SK-MEL-5 (cell line): ENCODE measurements at regions not wholly inside any gene's neighbourhood (a gene's known extent, or its start where the extent isn't known, plus 50 kb on each side); places are given as distances from the start of the nearest gene placed in this dataset.
"Not testable (repeated sequence)": the region's sequence is repeated elsewhere in the genome, so short reads cannot be mapped to it uniquely, and the experiment has no call there.

ENCODE experiments used
- DNase-seq: peaks from one replicate; pipeline ENCODE4 v3.0.0-alpha.2; 2016; ENCODE audit warnings: low read depth, low spot score
- in situ Hi-C: cut with HindIII; loops from 2 replicates; pipeline ENCODE4 v1.10.0; 2016; ENCODE audit warnings: low sequenced_read_pairs, high pct_unique_total_duplicates, low pct_unique_long_range_greater_than_20kb

- no peak for DNase-seq
- in situ Hi-C loops, result no loop called here
Measured at GRCh38 chr15:69606144-69606543, 153.5 kb downstream of the RPLP1 start.

DNA sequence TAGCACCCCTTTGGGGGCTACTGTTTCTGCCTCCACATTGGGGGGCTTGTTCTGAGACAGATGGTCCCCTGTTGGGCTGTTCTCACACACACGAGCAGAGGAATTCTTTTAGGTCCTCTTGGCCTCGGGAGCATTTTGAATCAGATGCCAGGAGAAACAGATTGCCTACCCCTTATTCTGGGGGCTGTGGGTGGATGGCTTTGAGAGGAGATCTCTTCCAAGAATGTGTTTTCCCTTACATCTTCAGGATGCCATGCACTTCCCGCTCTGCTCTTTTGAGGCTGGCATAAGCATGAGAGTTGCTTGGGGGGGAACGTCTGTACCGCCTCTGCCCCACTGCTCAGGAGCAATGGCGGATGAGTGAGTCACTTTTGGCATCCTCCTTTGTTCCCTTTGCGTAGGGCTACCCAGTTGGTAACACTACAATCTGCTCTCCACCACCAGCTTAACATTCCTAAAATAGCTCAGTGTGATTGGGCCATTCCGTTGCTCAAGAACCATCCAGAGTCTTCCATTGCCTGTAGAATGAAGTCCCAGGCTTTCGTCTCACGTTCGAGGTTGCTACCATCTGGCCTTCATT, 154.4 kb downstream of the RPLP1 start:
- no peak for DNase-seq
- in situ Hi-C loops, result no loop called here

DNA sequence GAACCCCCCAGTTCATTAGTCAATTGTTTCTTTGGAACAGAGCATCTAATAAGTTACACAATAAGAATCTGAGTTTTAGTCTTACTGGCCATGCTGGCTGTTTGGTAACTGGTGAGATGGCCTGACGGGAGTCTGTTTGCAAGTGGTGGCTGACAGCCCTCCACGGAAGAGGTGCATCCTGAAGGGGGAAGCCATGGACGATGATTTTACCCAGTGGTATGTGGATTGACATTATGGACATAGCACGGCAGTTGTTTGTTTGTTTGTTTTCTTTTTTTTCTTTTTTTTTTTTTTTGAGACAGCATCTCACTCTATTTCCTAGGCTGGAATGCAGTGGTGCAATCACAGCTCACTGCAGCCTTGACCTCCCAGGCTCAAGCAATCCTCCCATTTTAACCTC, 156.0 kb downstream of the RPLP1 start:
- in situ Hi-C loops, result no loop called here
- DNase-seq, result no peak

DNA sequence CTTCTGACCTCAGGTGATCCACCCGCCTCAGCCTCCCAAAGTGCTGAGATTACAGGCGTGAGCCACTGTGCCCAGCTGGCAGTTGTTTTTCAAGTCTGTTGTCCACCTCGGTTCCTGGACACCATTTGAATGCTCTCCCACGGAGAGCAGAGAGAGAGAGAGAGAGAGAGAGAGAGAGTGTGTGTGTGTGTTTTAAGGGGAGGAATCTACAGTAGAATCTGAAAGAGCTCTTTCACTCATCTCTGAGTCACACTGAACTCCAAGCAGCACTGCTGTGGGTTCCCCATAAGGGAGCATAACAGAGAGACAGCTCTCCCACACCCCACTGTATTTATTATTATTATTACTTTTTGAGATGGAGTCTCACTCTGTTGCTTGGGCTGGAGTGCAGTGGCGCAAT, 156.6 kb downstream of the RPLP1 start:
- in situ Hi-C loops, result no loop called here
- peak; percentile 15 for DNase-seq

DNA sequence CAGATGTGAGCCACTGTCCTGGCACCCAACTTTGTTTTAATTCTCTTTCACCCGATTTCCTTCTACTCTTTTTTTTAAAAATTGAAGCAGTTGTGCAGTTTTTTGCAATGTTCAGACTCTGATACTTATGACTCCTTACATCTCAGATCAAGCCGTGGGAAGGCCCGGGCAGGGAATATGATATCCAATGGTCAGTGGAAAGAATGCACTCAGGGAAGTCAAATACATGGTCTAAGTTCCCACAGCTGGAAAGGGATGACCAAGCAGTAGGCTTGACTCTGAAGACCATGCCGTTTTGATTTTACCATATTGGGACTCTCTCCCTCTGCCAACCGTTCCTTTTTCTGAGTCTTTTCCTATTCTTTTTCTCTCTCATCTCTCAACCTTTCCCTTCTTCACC, 157.2 kb downstream of the RPLP1 start:
- in situ Hi-C loops, result no loop called here
- DNase-seq, result no peak

DNA sequence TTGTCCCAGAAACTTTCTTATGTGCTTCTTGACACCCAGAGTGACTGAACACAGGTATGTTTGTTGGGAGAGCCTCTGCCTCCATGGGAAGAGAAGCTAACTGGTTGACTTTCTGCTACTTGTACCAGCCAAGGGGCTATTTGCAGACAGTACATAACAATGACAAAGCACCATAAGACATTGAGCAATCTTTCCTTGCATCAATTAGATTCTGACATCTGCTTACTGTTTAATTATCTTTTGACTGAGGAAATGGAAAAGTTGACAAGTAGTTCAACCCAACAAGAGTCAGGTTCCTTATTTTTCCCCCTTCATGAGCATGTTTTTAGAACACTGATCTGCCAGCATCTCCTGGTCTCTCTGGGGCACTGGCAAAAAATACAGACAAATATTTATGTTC, 157.7 kb downstream of the RPLP1 start:
- DNase-seq, result no peak
- in situ Hi-C loops, result no loop called here

DNA sequence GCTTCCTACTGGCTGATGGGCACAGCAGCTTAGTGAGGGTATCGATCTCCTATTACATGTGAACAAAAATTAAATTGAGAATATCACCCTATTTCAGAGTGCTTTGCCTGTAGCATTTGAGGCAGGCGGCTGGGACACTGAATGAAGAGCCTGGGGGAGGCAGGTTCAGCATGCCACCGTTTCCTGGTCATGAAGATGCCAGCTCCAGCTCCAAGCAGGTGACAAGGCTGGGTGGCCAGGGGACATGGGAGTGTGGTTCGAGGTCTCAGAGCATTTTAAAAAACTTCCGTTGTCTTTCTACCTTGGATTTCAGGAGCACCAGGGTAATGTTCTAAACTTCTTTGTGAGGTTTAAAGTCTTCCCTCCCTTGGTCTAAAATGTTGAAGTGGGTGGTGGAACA, 158.2 kb downstream of the RPLP1 start:
- in situ Hi-C loops, result no loop called here
- DNase-seq, result no peak

GRCh38 chr15:69612112-69612511, 159.5 kb downstream of the RPLP1 start:
- in situ Hi-C loops, result no loop called here
- no peak for DNase-seq

DNA sequence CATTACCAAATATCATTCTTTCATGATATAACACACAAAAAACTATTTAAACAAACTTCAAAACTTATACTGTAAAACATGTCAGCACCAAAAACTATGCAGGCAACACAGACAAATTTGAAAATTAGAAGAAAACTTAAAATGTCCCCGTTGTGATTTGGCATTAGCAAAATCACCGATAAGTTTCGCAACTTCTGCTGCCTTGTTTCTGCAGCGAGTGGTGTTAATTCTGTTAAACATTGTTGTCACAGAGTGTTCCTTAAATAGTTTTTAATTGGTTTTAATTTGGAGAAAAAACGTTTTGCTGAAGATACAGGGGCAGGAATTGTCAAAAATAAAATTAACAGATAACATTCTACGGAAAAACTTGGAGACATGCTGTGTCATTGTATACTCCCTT, 160.6 kb downstream of the RPLP1 start:
- in situ Hi-C loops, result no loop called here
- no peak for DNase-seq

- in situ Hi-C loops, result no loop called here
- no peak for DNase-seq
Measured at GRCh38 chr15:69613988-69614387, 161.4 kb downstream of the RPLP1 start.

- DNase-seq, result no peak
- in situ Hi-C loops, result no loop called here
Measured at GRCh38 chr15:69615736-69616135, 163.1 kb downstream of the RPLP1 start.

GRCh38 chr15:69616558-69616957, 163.9 kb downstream of the RPLP1 start:
- in situ Hi-C loops, result no loop called here
- no peak for DNase-seq

- DNase-seq, in situ Hi-C loops: not testable (repeated sequence)
Measured at GRCh38 chr15:69617144-69617543, 164.5 kb downstream of the RPLP1 start.

GRCh38 chr15:69623392-69624154, 171.0 kb downstream of the RPLP1 start:
- in situ Hi-C loops, result no loop called here
- DNase-seq, result no peak

DNA sequence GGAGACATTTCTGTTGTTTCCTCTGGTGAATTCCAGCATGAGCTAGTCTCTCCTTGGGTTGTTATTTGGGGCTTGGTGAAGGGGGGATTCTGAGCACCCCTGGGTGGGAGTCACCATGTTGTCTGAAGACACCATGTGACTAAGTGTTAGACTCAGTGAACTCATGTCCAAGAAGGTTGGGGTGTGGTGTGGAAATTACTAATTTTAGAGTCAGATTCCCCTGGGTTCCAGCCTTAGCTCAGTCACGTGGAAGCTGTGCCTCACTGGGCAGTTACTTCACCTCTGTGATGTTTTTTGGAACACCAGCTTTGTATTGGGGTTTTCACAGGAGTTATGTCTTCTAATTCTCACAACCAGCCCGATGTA, 171.5 kb downstream of the RPLP1 start:
- in situ Hi-C loops, result no loop called here
- no peak for DNase-seq

DNA sequence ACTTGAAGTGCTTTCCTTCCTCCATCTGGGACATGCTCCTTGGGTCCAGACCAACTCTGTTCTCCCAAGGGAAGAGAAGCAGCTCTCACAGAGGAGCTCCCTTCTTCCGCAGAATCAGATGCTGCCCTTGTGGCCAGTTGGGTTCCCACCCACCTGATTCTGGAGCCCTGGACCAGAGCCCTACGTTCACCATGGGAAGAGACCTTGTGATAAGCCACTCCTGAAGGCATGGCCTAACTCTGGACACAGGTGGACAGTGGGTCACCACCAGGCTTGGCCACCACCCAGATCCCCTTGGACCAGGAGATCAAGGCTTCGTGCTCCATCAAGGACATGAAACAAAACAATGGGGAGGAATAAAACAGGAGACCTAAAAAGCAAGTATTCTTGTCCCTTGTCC, 172.2 kb downstream of the RPLP1 start:
- DNase-seq, result no peak
- in situ Hi-C loops, result no loop called here

GRCh38 chr15:69625328-69625727, 172.7 kb downstream of the RPLP1 start:
- in situ Hi-C loops, result no loop called here
- no peak for DNase-seq

- in situ Hi-C loops, result no loop called here
- DNase-seq, result no peak
Measured at GRCh38 chr15:69626095-69627066, 173.8 kb downstream of the RPLP1 start.
